SK-N-SH treated with all-trans-retinoic acid at 6 μM for 48 hours (cell line): ENCODE measurements at regions not wholly inside any gene's neighbourhood (a gene's known extent, or its start where the extent isn't known, plus 50 kb on each side); places are given as distances from the start of the nearest gene placed in this dataset.

Experiments used
- ATAC-seq: fragments of 200-7000 bp; cut with Tn5 transposase; 3 replicates; pipeline ENCODE4 v1.9.1; 2020; ENCODE audit warnings: mild to moderate bottlenecking, moderate library complexity
- ARNTL ChIP-seq: fragments of 450-650 bp; formaldehyde crosslinking; IDR thresholded peaks from 2 replicates; pipeline ENCODE4 v1.5.0; 2020; ENCODE audit warnings: low read depth, mild to moderate bottlenecking, moderate library complexity, borderline replicate concordance
- BACH2 ChIP-seq: fragments of 250-450 bp; sonication (Bioruptor Pico); IDR thresholded peaks from 2 replicates; pipeline ENCODE4 v1.9.0; 2021; ENCODE audit warnings: mild to moderate bottlenecking, borderline replicate concordance
- CSDC2 ChIP-seq: fragments of 250-450 bp; sonication (Bioruptor Pico); IDR thresholded peaks from 2 replicates; pipeline ENCODE4 v1.5.0; 2020; ENCODE audit warnings: mild to moderate bottlenecking, moderate library complexity
- ESRRG ChIP-seq: fragments of 250-450 bp; sonication (Bioruptor Pico); IDR thresholded peaks from 2 replicates; pipeline ENCODE4 v1.6.1; 2021; ENCODE audit warnings: mild to moderate bottlenecking
- GLIS3 ChIP-seq: fragments of 250-450 bp; sonication (Bioruptor Pico); IDR thresholded peaks from 2 replicates; pipeline ENCODE4 v1.5.0; 2020; ENCODE audit warnings: mild to moderate bottlenecking, moderate library complexity
- ISL1 ChIP-seq: fragments of 250-450 bp; sonication (Bioruptor Pico); IDR thresholded peaks from 2 replicates; pipeline ENCODE4 v2.1.2; 2022; ENCODE audit warnings: mild to moderate bottlenecking, moderate library complexity
- OSR1 ChIP-seq: fragments of 250-450 bp; sonication (Bioruptor Pico); IDR thresholded peaks from 2 replicates; pipeline ENCODE4 v1.8.0; 2022; ENCODE audit warnings: moderate library complexity, mild to moderate bottlenecking, inconsistent platforms
- PATZ1 ChIP-seq: fragments of 250-450 bp; sonication (Bioruptor Pico); IDR thresholded peaks from 2 replicates; pipeline ENCODE4 v1.8.0; 2020; ENCODE audit warnings: mild to moderate bottlenecking, moderate library complexity, borderline replicate concordance
- PPARA ChIP-seq: fragments of 250-450 bp; sonication (Bioruptor Pico); IDR thresholded peaks from 2 replicates; pipeline ENCODE4 v1.5.0; 2020; ENCODE audit warnings: mild to moderate bottlenecking, borderline replicate concordance
- RARB ChIP-seq: fragments of 250-450 bp; sonication (Bioruptor Pico); IDR thresholded peaks from 2 replicates; pipeline ENCODE4 v1.8.0; 2021; ENCODE audit warnings: mild to moderate bottlenecking, moderate library complexity
- TCF4 ChIP-seq: fragments of 250-450 bp; sonication (Bioruptor Pico); IDR thresholded peaks from 2 replicates; pipeline ENCODE4 v1.8.0; 2021; ENCODE audit warnings: mild to moderate bottlenecking, moderate library complexity, borderline replicate concordance
- TSHZ2 ChIP-seq: fragments of 250-450 bp; sonication (Bioruptor Pico); IDR thresholded peaks from 2 replicates; pipeline ENCODE4 v1.5.0; 2020; ENCODE audit warnings: mild to moderate bottlenecking, moderate library complexity
- ZC3H10 ChIP-seq: fragments of 250-450 bp; sonication (Bioruptor Pico); IDR thresholded peaks from 2 replicates; pipeline ENCODE4 v1.5.1; 2021; ENCODE audit warnings: mild to moderate bottlenecking, moderate library complexity
- ZFP3 ChIP-seq: fragments of 250-450 bp; sonication (Bioruptor Pico); IDR thresholded peaks from 2 replicates; pipeline ENCODE4 v1.5.0; 2020; ENCODE audit warnings: mild to moderate bottlenecking, moderate library complexity
- ZFP30 ChIP-seq: fragments of 450-650 bp; formaldehyde crosslinking; IDR thresholded peaks from 2 replicates; pipeline ENCODE4 v1.5.0; 2022; ENCODE audit warnings: mild to moderate bottlenecking, moderate library complexity
- ZNF565 ChIP-seq: fragments of 450-650 bp; formaldehyde crosslinking; conservative IDR thresholded peaks from 2 replicates; pipeline ENCODE4 v1.5.0; 2020; ENCODE audit warnings: low read depth, mild to moderate bottlenecking, moderate library complexity
- ZNF8 ChIP-seq: fragments of 450-650 bp; formaldehyde crosslinking; IDR thresholded peaks from 2 replicates; pipeline ENCODE4 v1.5.0; 2020; ENCODE audit warnings: mild to moderate bottlenecking, moderate library complexity
- TF ChIP-seq, protein P1 (sequence below): fragments of 250-450 bp; sonication (Bioruptor Pico); IDR thresholded peaks from 2 replicates; pipeline ENCODE4 v1.8.0; 2021; ENCODE audit warnings: low read depth, mild to moderate bottlenecking, moderate library complexity, borderline replicate concordance
- TF ChIP-seq, protein P2 (sequence below): fragments of 250-450 bp; sonication (Bioruptor Pico); IDR thresholded peaks from 2 replicates; pipeline ENCODE4 v1.5.1; 2020; ENCODE audit warnings: low read depth, mild to moderate bottlenecking, moderate library complexity

GRCh38 chr17:77399319-77399957 lies 258.7 kb downstream of the SEC14L1 start (continued):
- TF ChIP-seq, protein P1, sequence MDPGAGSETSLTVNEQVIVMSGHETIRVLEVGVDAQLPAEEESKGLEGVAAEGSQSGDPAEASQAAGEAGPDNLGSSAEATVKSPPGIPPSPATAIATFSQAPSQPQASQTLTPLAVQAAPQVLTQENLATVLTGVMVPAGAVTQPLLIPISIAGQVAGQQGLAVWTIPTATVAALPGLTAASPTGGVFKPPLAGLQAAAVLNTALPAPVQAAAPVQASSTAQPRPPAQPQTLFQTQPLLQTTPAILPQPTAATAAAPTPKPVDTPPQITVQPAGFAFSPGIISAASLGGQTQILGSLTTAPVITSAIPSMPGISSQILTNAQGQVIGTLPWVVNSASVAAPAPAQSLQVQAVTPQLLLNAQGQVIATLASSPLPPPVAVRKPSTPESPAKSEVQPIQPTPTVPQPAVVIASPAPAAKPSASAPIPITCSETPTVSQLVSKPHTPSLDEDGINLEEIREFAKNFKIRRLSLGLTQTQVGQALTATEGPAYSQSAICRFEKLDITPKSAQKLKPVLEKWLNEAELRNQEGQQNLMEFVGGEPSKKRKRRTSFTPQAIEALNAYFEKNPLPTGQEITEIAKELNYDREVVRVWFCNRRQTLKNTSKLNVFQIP (CRISPR knock-in tag) = no peak
- TF ChIP-seq PPARA (CRISPR knock-in tag) (no peak), ZNF565 (CRISPR knock-in tag) (no peak), ZFP30 (no peak), GLIS3 (CRISPR knock-in tag) (no peak), ZFP3 (CRISPR knock-in tag) (no peak), PATZ1 (CRISPR knock-in tag) (no peak), OSR1 (CRISPR knock-in tag) (no peak), TCF4 (CRISPR knock-in tag) (no peak)
- TF ChIP-seq, protein P2, sequence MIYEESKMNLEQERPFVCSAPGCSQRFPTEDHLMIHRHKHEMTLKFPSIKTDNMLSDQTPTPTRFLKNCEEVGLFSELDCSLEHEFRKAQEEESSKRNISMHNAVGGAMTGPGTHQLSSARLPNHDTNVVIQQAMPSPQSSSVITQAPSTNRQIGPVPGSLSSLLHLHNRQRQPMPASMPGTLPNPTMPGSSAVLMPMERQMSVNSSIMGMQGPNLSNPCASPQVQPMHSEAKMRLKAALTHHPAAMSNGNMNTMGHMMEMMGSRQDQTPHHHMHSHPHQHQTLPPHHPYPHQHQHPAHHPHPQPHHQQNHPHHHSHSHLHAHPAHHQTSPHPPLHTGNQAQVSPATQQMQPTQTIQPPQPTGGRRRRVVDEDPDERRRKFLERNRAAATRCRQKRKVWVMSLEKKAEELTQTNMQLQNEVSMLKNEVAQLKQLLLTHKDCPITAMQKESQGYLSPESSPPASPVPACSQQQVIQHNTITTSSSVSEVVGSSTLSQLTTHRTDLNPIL (CRISPR knock-in tag) = no peak

GRCh38 chr17:77400445-77400870 lies 259.7 kb downstream of the SEC14L1 start:
- TF ChIP-seq ZC3H10 (CRISPR knock-in tag) (no peak), ESRRG (CRISPR knock-in tag) (no peak), ZFP30 (no peak), TCF4 (CRISPR knock-in tag) (peak; percentile 31; the same call in 1 of the 2 replicates), RARB (no peak), TSHZ2 (CRISPR knock-in tag) (no peak), CSDC2 (CRISPR knock-in tag) (no peak), ZFP3 (CRISPR knock-in tag) (no peak), PATZ1 (CRISPR knock-in tag) (no peak), ZNF8 (CRISPR knock-in tag) (0 out of 2 replicates have a peak, but pooled peaks have one; percentile 31), BACH2 (CRISPR knock-in tag) (no peak), ARNTL (no peak), ZNF565 (CRISPR knock-in tag) (no peak), ISL1 (no peak), PPARA (CRISPR knock-in tag) (no peak)
- TF ChIP-seq, all 23 proteins: peak for 2
- ATAC-seq = peak; percentile 84

GRCh38 chr17:77402159-77402731 lies 261.5 kb downstream of the SEC14L1 start:
- TF ChIP-seq ZFP30 (no peak), ZNF565 (CRISPR knock-in tag) (no peak), ZC3H10 (CRISPR knock-in tag) (no peak), RARB (no peak)
- TF ChIP-seq, protein P1 (CRISPR knock-in tag) = no peak
- TF ChIP-seq, protein P2 (CRISPR knock-in tag) = no peak
- ATAC-seq = no peak
